Neural cell (in vitro differentiated cells): ENCODE measurements at regions not wholly inside any gene's neighbourhood (a gene's known extent, or its start where the extent isn't known, plus 50 kb on each side); places are given as distances from the start of the nearest gene placed in this dataset.

Experiments used
- H2AFZ ChIP-seq: fragments of 200-600, 300-800 bp; sonication (generic), shearing (Covaris generic); 2 replicates; pipeline ENCODE4 v1.6.0; 2014; ENCODE audit warnings: low read depth, mild to moderate bottlenecking, antibody characterized with exemption, low read length, moderate library complexity
- H3F3A ChIP-seq: fragments of 200-600 bp; shearing (Covaris generic); 2 replicates; pipeline ENCODE4 v1.6.1; 2016; ENCODE audit warnings: mild to moderate bottlenecking, moderate library complexity, mixed read lengths, antibody characterized with exemption, low read length; ENCODE audit not compliant: insufficient read depth, poor library complexity, severe bottlenecking
- H3K27ac ChIP-seq: fragments of 200-600, 300-800 bp; sonication (generic), shearing (Covaris generic); 2 replicates; pipeline ENCODE4 v1.5.1; 2014; ENCODE audit warnings: mild to moderate bottlenecking, low read length, moderate library complexity
- H3K27me3 ChIP-seq: fragments of 300-800, 200-600 bp; sonication (generic), shearing (Covaris generic); 2 replicates; pipeline ENCODE4 v1.6.0; 2014; ENCODE audit warnings: mild to moderate bottlenecking, low read depth, low read length, moderate library complexity; ENCODE audit not compliant: insufficient read depth
- H3K36me3 ChIP-seq: fragments of 300-800, 200-600 bp; sonication (generic), shearing (Covaris generic); 2 replicates; pipeline ENCODE4 v1.5.1; 2014; ENCODE audit warnings: mild to moderate bottlenecking, antibody characterized with exemption, low read length, moderate library complexity; ENCODE audit not compliant: insufficient read depth
- H3K4me2 ChIP-seq: fragments of 300-800, 200-600 bp; sonication (generic), shearing (Covaris generic); 2 replicates; pipeline ENCODE4 v1.6.0; 2014; ENCODE audit warnings: mild to moderate bottlenecking, low read length
- H3K4me3 ChIP-seq: fragments of 300-800, 200-600 bp; sonication (generic), shearing (Covaris generic); 2 replicates; pipeline ENCODE4 v1.5.1; 2014; ENCODE audit warnings: mild to moderate bottlenecking, low read length, moderate library complexity
- H3K79me2 ChIP-seq: fragments of 200-600 bp; shearing (Covaris generic); replicated peaks from 2 replicates; pipeline ENCODE4 v1.6.0; 2014; ENCODE audit warnings: mild to moderate bottlenecking, low read length, moderate library complexity; ENCODE audit not compliant: insufficient read depth
- H3K9ac ChIP-seq: fragments of 300-800, 200-600 bp; sonication (generic), shearing (Covaris generic); 2 replicates; pipeline ENCODE4 v1.6.1; 2016; ENCODE audit warnings: mild to moderate bottlenecking, low read length, mixed read lengths
- H3K9me2 ChIP-seq: fragments of 200-600 bp; shearing (Covaris generic); 2 replicates; pipeline ENCODE4 v1.6.1; 2016; ENCODE audit warnings: mild to moderate bottlenecking, low read length, mixed read lengths; ENCODE audit not compliant: insufficient read depth
- H3K9me3 ChIP-seq: fragments of 200-600, 300-800 bp; sonication (generic), shearing (Covaris generic); 2 replicates; pipeline ENCODE4 v1.6.1; 2016; ENCODE audit warnings: mild to moderate bottlenecking, mixed run types, low read length, moderate library complexity, mixed read lengths
- H4K20me1 ChIP-seq: fragments of 200-600 bp; shearing (Covaris generic); 2 replicates; pipeline ENCODE4 v1.6.1; 2016; ENCODE audit warnings: mild to moderate bottlenecking, mixed run types; ENCODE audit not compliant: insufficient read depth
- EP300 ChIP-seq: fragments of 450-650 bp; conservative IDR thresholded peaks from 2 replicates; pipeline ENCODE4 v1.6.1; 2014; ENCODE audit warnings: antibody characterized with exemption, mild to moderate bottlenecking, moderate library complexity; ENCODE audit not compliant: poor library complexity, severe bottlenecking
- EZH2 ChIP-seq: fragments of 200-600, 300-800 bp; shearing (Covaris generic), sonication (generic); IDR thresholded peaks from 2 replicates; pipeline ENCODE4 v1.6.1; 2014; ENCODE audit warnings: antibody characterized with exemption, low read length, borderline replicate concordance, mild to moderate bottlenecking; ENCODE audit not compliant: insufficient read depth, poor library complexity, severe bottlenecking
- MXI1 ChIP-seq: fragments of 450-650 bp; conservative IDR thresholded peaks from 2 replicates; pipeline ENCODE4 v1.6.1; 2014; ENCODE audit warnings: antibody characterized with exemption, mild to moderate bottlenecking; ENCODE audit not compliant: poor library complexity, severe bottlenecking
- POLR2AphosphoS5 ChIP-seq: IDR thresholded peaks from 2 replicates; pipeline ENCODE4 v1.6.1; 2012
- RAD21 ChIP-seq: fragments of 450-650 bp; conservative IDR thresholded peaks from 2 replicates; pipeline ENCODE4 v1.6.1; 2014; ENCODE audit warnings: antibody characterized with exemption, mild to moderate bottlenecking, moderate library complexity
- SMC3 ChIP-seq: fragments of 450-650 bp; conservative IDR thresholded peaks from 2 replicates; pipeline ENCODE4 v1.6.1; 2014; ENCODE audit warnings: antibody characterized with exemption, mild to moderate bottlenecking, moderate library complexity; ENCODE audit not compliant: poor library complexity
- TAF1 ChIP-seq: IDR thresholded peaks from 2 replicates; pipeline ENCODE4 v1.6.1; 2012; ENCODE audit warnings: low read depth
- TF ChIP-seq, protein P1 (sequence below): fragments of 450-650 bp; IDR thresholded peaks from 2 replicates; pipeline ENCODE4 v1.5.1; 2014; ENCODE audit warnings: antibody characterized with exemption, mild to moderate bottlenecking, moderate library complexity; ENCODE audit not compliant: poor library complexity, severe bottlenecking
- TF ChIP-seq, protein P2 (sequence below): IDR thresholded peaks from 2 replicates; pipeline ENCODE4 v1.6.1; 2012; ENCODE audit warnings: borderline replicate concordance

DNA sequence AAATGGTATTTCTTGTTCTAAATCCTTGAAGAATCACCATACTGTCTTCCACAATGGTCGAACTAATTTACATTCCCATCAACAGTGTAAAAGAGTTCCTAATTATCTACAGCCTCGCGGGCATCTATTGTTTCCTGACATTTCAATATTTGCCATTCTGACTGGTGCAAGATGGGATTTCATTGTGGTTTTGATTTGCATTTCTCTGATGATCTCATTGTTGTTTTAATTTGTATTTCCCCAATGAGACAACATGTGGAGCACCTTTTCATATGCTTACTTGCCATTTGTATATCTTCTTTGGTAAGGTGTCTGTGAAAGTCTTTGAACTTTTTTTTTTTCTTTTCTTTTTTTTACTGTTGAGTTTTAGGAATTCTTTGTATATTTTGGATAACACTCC, 473.6 kb downstream of the KCTD16 start:
- H3K27me3 ChIP-seq: no peaks in the 10 kb centered on the region
- no peak overlapping the region for H2AFZ ChIP-seq
- H3K4me3 ChIP-seq: no peak overlapping the region
- H3K9me3 ChIP-seq: no peaks in the 10 kb centered on the region
- H3F3A ChIP-seq: no peaks in the 10 kb centered on the region
- no peak overlapping the region for H3K4me2 ChIP-seq
- H3K79me2 ChIP-seq: no peaks in the 10 kb centered on the region
- H3K27ac ChIP-seq: no peak overlapping the region
- H3K9ac ChIP-seq: no peak overlapping the region
- TF ChIP-seq RAD21: no peak
- no peak for TF ChIP-seq EP300
- no peak for TF ChIP-seq SMC3
- TF ChIP-seq MXI1: no peak
- no peak for TF ChIP-seq EZH2
- no peaks in the 10 kb centered on the region for H3K9me2 ChIP-seq
- no peaks in the 10 kb centered on the region for H3K36me3 ChIP-seq
- no peaks in the 10 kb centered on the region for H4K20me1 ChIP-seq

DNA sequence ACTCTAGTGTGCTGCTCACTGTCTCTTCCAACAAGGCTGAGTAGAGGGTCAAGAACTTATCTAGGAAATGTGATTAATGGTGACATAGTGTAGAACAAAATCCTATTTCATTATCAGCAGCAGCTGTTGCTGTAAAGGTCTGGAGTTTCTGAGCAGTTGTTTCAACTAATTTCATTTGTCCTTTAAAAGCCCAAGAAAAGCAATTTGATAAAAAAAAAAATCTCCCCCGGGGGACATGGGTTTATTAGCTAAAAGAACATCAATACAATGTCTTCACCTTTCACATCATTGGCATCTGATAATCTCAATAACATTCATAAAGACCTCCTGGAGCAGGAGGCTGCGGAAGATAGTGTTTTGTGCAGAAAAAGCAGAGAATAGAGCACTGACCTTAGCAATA, 468.1 kb downstream of the KCTD16 start:
- no peaks in the 10 kb centered on the region for H3K79me2 ChIP-seq
- no peaks in the 10 kb centered on the region for H3K27me3 ChIP-seq
- no peaks in the 10 kb centered on the region for H3F3A ChIP-seq
- H3K36me3 ChIP-seq: no peaks in the 10 kb centered on the region
- no peaks in the 10 kb centered on the region for H4K20me1 ChIP-seq
- H3K9ac ChIP-seq: no peak overlapping the region
- no peak overlapping the region for H3K4me3 ChIP-seq
- no peaks in the 10 kb centered on the region for H3K9me3 ChIP-seq
- no peak overlapping the region for H3K4me2 ChIP-seq
- no peak overlapping the region for H3K27ac ChIP-seq
- no peak overlapping the region for H2AFZ ChIP-seq
- TF ChIP-seq SMC3 (no peak), POLR2AphosphoS5 (no peak), MXI1 (no peak), EZH2 (no peak), RAD21 (no peak), TAF1 (no peak), EP300 (no peak)
- TF ChIP-seq, protein P1, sequence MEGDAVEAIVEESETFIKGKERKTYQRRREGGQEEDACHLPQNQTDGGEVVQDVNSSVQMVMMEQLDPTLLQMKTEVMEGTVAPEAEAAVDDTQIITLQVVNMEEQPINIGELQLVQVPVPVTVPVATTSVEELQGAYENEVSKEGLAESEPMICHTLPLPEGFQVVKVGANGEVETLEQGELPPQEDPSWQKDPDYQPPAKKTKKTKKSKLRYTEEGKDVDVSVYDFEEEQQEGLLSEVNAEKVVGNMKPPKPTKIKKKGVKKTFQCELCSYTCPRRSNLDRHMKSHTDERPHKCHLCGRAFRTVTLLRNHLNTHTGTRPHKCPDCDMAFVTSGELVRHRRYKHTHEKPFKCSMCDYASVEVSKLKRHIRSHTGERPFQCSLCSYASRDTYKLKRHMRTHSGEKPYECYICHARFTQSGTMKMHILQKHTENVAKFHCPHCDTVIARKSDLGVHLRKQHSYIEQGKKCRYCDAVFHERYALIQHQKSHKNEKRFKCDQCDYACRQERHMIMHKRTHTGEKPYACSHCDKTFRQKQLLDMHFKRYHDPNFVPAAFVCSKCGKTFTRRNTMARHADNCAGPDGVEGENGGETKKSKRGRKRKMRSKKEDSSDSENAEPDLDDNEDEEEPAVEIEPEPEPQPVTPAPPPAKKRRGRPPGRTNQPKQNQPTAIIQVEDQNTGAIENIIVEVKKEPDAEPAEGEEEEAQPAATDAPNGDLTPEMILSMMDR: no peak
- TF ChIP-seq, protein P2, sequence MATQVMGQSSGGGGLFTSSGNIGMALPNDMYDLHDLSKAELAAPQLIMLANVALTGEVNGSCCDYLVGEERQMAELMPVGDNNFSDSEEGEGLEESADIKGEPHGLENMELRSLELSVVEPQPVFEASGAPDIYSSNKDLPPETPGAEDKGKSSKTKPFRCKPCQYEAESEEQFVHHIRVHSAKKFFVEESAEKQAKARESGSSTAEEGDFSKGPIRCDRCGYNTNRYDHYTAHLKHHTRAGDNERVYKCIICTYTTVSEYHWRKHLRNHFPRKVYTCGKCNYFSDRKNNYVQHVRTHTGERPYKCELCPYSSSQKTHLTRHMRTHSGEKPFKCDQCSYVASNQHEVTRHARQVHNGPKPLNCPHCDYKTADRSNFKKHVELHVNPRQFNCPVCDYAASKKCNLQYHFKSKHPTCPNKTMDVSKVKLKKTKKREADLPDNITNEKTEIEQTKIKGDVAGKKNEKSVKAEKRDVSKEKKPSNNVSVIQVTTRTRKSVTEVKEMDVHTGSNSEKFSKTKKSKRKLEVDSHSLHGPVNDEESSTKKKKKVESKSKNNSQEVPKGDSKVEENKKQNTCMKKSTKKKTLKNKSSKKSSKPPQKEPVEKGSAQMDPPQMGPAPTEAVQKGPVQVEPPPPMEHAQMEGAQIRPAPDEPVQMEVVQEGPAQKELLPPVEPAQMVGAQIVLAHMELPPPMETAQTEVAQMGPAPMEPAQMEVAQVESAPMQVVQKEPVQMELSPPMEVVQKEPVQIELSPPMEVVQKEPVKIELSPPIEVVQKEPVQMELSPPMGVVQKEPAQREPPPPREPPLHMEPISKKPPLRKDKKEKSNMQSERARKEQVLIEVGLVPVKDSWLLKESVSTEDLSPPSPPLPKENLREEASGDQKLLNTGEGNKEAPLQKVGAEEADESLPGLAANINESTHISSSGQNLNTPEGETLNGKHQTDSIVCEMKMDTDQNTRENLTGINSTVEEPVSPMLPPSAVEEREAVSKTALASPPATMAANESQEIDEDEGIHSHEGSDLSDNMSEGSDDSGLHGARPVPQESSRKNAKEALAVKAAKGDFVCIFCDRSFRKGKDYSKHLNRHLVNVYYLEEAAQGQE: no peak
- H3K9me2 ChIP-seq: no peaks in the 10 kb centered on the region

- Histone ChIP-seq H3K79me2 (no peaks in the 10 kb centered on the region), H3K4me2 (no peak overlapping the region)
- no peak for TF ChIP-seq TAF1
- TF ChIP-seq MXI1: no peak
Measured at GRCh38 chr5:144634138-144634537, 463.5 kb downstream of the KCTD16 start.

More at GRCh38 chr5:144634138-144634537, 463.5 kb downstream of the KCTD16 start:
- Histone ChIP-seq H3K27ac (no peak overlapping the region), H3K36me3 (no peaks in the 10 kb centered on the region), H4K20me1 (no peaks in the 10 kb centered on the region), H3K9me3 (peaks cover 4% of the 10 kb centered on the region), H3K9me2 (no peaks in the 10 kb centered on the region), H3K4me3 (no peak overlapping the region), H2AFZ (no peak overlapping the region), H3K27me3 (no peaks in the 10 kb centered on the region), H3K9ac (no peak overlapping the region), H3F3A (no peaks in the 10 kb centered on the region)
